Lower leg skin (tissue), 3 donors: ENCODE measurements at regions not wholly inside any gene's neighbourhood (a gene's known extent, or its start where the extent isn't known, plus 50 kb on each side); places are given as distances from the start of the nearest gene placed in this dataset.

Experiments used
- POLR2A ChIP-seq, 2 donors: fragments of 450-650 bp; IDR thresholded peaks; one replicate each; pipeline ENCODE4 v1.6.1; 2016 to 2017; ENCODE audit warnings: antibody characterized with exemption in 2 of 2, mild to moderate bottlenecking in 1 of 2, moderate library complexity in 1 of 2
- TF ChIP-seq, protein P1 (sequence below), 3 donors: fragments of 450-650 bp; IDR thresholded peaks; one replicate each; pipeline ENCODE4 v1.5.1; 2016; ENCODE audit warnings: antibody characterized with exemption in 3 of 3, mild to moderate bottlenecking in 3 of 3, moderate library complexity in 2 of 3

DNA sequence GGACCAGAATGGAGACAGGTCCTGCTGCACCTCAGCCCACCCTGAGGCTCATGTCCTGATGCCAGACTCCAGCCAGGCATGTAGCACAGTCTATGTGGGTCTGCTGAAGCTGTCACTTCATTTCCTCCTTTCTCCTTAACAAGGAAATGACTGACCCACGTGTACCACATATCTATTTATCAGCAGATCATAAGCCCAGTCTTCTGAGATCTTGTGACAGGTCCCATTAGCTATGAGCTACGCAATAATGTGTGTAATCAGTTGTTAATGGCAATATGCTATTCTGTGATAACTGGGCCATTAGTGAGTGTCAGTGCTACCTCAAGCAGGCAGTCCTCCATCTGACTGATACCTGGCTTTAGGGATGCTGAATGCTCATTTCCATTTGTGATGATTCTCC, 615.3 kb downstream of the BCL11A start:
- TF ChIP-seq, protein P1, sequence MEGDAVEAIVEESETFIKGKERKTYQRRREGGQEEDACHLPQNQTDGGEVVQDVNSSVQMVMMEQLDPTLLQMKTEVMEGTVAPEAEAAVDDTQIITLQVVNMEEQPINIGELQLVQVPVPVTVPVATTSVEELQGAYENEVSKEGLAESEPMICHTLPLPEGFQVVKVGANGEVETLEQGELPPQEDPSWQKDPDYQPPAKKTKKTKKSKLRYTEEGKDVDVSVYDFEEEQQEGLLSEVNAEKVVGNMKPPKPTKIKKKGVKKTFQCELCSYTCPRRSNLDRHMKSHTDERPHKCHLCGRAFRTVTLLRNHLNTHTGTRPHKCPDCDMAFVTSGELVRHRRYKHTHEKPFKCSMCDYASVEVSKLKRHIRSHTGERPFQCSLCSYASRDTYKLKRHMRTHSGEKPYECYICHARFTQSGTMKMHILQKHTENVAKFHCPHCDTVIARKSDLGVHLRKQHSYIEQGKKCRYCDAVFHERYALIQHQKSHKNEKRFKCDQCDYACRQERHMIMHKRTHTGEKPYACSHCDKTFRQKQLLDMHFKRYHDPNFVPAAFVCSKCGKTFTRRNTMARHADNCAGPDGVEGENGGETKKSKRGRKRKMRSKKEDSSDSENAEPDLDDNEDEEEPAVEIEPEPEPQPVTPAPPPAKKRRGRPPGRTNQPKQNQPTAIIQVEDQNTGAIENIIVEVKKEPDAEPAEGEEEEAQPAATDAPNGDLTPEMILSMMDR (IDR thresholded peaks at IDR 0.05) = no peak
- TF ChIP-seq POLR2A (IDR thresholded peaks at IDR 0.05) = no peak
